HG02884 (cell line): ENCODE measurements at regions not wholly inside any gene's neighbourhood (a gene's known extent, or its start where the extent isn't known, plus 50 kb on each side); places are given as distances from the start of the nearest gene placed in this dataset.

ENCODE experiments used
- ATAC-seq: cut with Tn5 transposase; IDR thresholded peaks from one replicate; pipeline ENCODE4 v1.9.1; 2021; ENCODE audit warnings: mild to moderate bottlenecking, moderate library complexity; ENCODE audit not compliant: unreplicated experiment

GRCh38 chr6:142679907-142680700, 264.9 kb downstream of the HIVEP2 start:
- ATAC-seq: no peak

GRCh38 chr6:142681099-142681498, 263.9 kb downstream of the HIVEP2 start:
- ATAC-seq: no peak

- ATAC-seq: no peak
These were observed 262.0 kb downstream of the HIVEP2 start for GRCh38 chr6:142682985-142683384.

GRCh38 chr6:142683714-142684141, 261.2 kb downstream of the HIVEP2 start:
- no peak for ATAC-seq

GRCh38 chr6:142684371-142684770, 260.6 kb downstream of the HIVEP2 start:
- no peak for ATAC-seq

- ATAC-seq: no peak
These were observed 259.0 kb downstream of the HIVEP2 start for GRCh38 chr6:142685852-142686506.

- no peak for ATAC-seq
These were observed 258.5 kb downstream of the HIVEP2 start for GRCh38 chr6:142686507-142686887.

GRCh38 chr6:142692942-142693341, 252.0 kb downstream of the HIVEP2 start:
- peak; percentile 77 for ATAC-seq

- ATAC-seq: no peak
These were observed 251.5 kb downstream of the HIVEP2 start for GRCh38 chr6:142693441-142693840.

- ATAC-seq: no peak
These were observed 250.9 kb downstream of the HIVEP2 start for GRCh38 chr6:142694054-142694453.

GRCh38 chr6:142695016-142695415, 250.0 kb downstream of the HIVEP2 start:
- no peak for ATAC-seq

- ATAC-seq: no peak
These were observed 248.6 kb downstream of the HIVEP2 start for GRCh38 chr6:142696123-142697000.

- no peak for ATAC-seq
These were observed 248.0 kb downstream of the HIVEP2 start for GRCh38 chr6:142697001-142697335.

GRCh38 chr6:142697922-142698321, 247.1 kb downstream of the HIVEP2 start:
- no peak for ATAC-seq

- ATAC-seq: no peak
These were observed 246.2 kb downstream of the HIVEP2 start for GRCh38 chr6:142698751-142699150.

GRCh38 chr6:142699391-142699790, 245.6 kb downstream of the HIVEP2 start:
- peak; percentile 4 for ATAC-seq

GRCh38 chr6:142700032-142700431, 244.9 kb downstream of the HIVEP2 start:
- ATAC-seq: peak; percentile 77

- ATAC-seq: no peak
These were observed 244.2 kb downstream of the HIVEP2 start for GRCh38 chr6:142700671-142701312.
